Breast epithelium (tissue), 4 donors: ENCODE measurements at regions not wholly inside any gene's neighbourhood (a gene's known extent, or its start where the extent isn't known, plus 50 kb on each side); places are given as distances from the start of the nearest gene placed in this dataset.
"Not testable (repeated sequence)": the region's sequence is repeated elsewhere in the genome, so short reads cannot be mapped to it uniquely, and the experiment has no call there.

Experiments used
- DNase-seq, 2 donors: peaks; one replicate each; pipeline ENCODE4 v3.0.0-alpha.2; 2019; ENCODE audit warnings: low spot score in 2 of 2
- H3K27ac ChIP-seq, 2 donors: fragments of 200-600 bp; sonication (generic) in 1 of 2; one replicate each; pipeline ENCODE4 v1.5.1; 2016 to 2019; ENCODE audit warnings: mild to moderate bottlenecking in 1 of 2
- H3K27me3 ChIP-seq, 2 donors: fragments of 200-600 bp; sonication (generic) in 1 of 2; one replicate each; pipeline versions ENCODE4 v1.5.1 to v1.6.0; 2017 to 2019; ENCODE audit warnings: control low read depth in 1 of 2, mild to moderate bottlenecking in 1 of 2
- H3K36me3 ChIP-seq: fragments of 200-600 bp; one replicate; pipeline ENCODE4 v1.5.1; 2019
- H3K4me1 ChIP-seq, 2 donors: fragments of 200-600 bp; sonication (generic); one replicate each; pipeline ENCODE4 v1.5.1; 2016 to 2019; ENCODE audit warnings: control low read depth in 1 of 2
- H3K4me3 ChIP-seq, 3 donors: fragments of 200-600 bp; sonication (generic); 1 replicate in 2 of 3; 2 replicates in 1 of 3; pipeline ENCODE4 v1.5.1; 2016 to 2019; ENCODE audit warnings: mild to moderate bottlenecking in 3 of 3, moderate library complexity in 2 of 3
- H3K9me3 ChIP-seq, 2 donors: fragments of 200-600 bp; sonication (generic) in 1 of 2; one replicate each; pipeline ENCODE4 v1.5.1; 2016 to 2019; ENCODE audit warnings: control low read depth in 1 of 2
- POLR2A ChIP-seq: fragments of 450-650 bp; IDR thresholded peaks from one replicate; pipeline ENCODE4 v1.6.1; 2016; ENCODE audit warnings: antibody characterized with exemption, mild to moderate bottlenecking, moderate library complexity
- POLR2AphosphoS5 ChIP-seq, 3 donors: sonication (generic); formaldehyde crosslinking; IDR thresholded peaks; one replicate each; pipeline ENCODE4 v1.6.1; 2017; ENCODE audit warnings: antibody characterized with exemption in 3 of 3
- intact Hi-C: fragments of 100-400 bp; cut with DNase I; formaldehyde crosslinking; loops from one replicate; pipeline ENCODE4 v1.15.1; 2023; ENCODE audit warnings: low total_unique reads
- TF ChIP-seq, protein P1 (sequence below), 3 donors: fragments of 450-650 bp; IDR thresholded peaks; one replicate each; pipeline ENCODE4 v1.5.1; 2016 to 2017; ENCODE audit warnings: antibody characterized with exemption in 3 of 3, mild to moderate bottlenecking in 3 of 3, moderate library complexity in 3 of 3

DNA sequence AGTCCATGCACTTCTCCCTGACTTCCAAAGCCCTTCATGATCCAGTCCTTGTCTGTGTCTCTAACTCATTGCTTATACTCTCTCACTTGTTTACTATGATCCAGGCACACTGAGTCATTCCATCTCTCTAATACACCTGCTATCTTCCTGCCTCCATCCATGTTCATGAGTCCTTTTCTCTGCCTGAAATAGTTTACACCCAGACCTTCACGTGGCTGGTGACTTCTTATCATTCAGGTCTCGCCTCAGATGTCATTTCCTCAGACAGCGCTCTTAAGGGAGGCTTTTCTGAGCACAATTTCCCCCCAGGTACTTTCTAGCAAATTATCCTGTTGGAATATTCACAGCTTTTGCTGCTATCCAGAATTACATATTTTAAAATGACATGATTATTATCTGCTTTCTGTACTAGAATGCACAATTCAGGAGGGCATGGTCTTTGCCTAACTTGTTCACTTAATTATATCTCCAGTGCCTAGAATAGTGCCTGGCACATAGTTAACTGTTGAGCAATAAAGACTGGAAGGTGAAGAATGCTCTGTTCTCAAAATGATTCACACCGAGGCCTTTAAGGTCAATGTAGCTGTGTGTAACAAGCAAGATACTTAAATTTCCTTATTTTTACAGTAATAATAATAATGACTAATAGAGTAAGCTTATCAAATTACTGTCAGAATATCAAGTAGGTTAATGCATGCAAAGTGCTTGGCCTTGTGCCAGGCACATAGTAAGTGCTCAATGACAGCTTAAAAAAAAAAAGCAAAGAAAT lies 183.7 kb upstream of the SPRY2 start:
- intact Hi-C loops, result no loop called here

DNA sequence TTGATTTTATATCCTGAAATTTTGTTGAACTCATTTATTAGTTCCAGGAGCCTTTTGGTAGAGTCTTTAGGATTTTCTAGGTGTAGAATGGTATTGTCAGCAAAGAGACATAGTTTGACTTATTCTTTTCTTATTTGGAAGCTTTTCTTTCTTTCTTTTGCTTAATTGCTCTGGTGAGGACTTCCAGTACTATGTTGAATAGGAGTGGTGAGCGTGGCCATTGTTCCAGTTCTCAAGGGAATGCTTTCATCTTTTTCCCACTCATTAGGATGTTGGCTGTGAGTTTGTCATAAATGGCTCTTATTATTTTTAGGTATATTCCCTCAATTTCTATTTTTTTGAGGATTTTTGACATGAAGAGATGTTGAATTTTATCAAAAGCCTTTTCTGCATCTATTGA lies 182.2 kb upstream of the SPRY2 start:
- no peak for TF ChIP-seq POLR2A
- TF ChIP-seq POLR2AphosphoS5 (IDR thresholded peaks at IDR 0.05), result no peak
- no peak overlapping the region for H3K4me3 ChIP-seq
- no peaks in the 10 kb centered on the region for H3K4me1 ChIP-seq
- DNase-seq, result no peak
- H3K27ac ChIP-seq, result no peak overlapping the region
- H3K36me3 ChIP-seq, result no peaks in the 10 kb centered on the region
- no peaks in the 10 kb centered on the region for H3K27me3 ChIP-seq
- no peaks in the 10 kb centered on the region for H3K9me3 ChIP-seq
- intact Hi-C loops, result no loop called here

More for the DNA sequence above, 183.7 kb upstream of the SPRY2 start:
- DNase-seq, result no peak
- Histone ChIP-seq H3K36me3 (no peaks in the 10 kb centered on the region), H3K27ac (no peak overlapping the region), H3K4me3 (no peak overlapping the region), H3K27me3 (no peaks in the 10 kb centered on the region), H3K9me3 (no peaks in the 10 kb centered on the region), H3K4me1 (no peaks in the 10 kb centered on the region)
- no peak for TF ChIP-seq POLR2A
- TF ChIP-seq, protein P1, sequence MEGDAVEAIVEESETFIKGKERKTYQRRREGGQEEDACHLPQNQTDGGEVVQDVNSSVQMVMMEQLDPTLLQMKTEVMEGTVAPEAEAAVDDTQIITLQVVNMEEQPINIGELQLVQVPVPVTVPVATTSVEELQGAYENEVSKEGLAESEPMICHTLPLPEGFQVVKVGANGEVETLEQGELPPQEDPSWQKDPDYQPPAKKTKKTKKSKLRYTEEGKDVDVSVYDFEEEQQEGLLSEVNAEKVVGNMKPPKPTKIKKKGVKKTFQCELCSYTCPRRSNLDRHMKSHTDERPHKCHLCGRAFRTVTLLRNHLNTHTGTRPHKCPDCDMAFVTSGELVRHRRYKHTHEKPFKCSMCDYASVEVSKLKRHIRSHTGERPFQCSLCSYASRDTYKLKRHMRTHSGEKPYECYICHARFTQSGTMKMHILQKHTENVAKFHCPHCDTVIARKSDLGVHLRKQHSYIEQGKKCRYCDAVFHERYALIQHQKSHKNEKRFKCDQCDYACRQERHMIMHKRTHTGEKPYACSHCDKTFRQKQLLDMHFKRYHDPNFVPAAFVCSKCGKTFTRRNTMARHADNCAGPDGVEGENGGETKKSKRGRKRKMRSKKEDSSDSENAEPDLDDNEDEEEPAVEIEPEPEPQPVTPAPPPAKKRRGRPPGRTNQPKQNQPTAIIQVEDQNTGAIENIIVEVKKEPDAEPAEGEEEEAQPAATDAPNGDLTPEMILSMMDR (IDR thresholded peaks at IDR 0.05), result no peak
- no peak for TF ChIP-seq POLR2AphosphoS5 (IDR thresholded peaks at IDR 0.05)

DNA sequence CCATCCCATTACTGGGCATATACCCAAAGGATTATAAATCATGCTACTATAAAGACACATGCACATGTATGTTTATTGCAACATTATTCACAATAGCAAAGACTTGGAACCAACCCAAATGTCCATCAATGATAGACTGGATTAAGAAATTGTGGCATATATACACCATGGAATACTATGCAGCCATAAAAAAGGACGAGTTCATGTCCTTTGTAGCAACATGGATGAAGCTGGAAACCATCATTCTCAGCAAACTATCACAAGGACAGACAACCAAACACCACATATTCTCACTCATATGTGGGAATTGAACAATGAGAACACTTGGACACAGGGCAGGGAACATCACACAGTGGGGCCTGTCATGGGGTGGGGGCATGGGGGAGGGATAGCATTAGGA lies 181.5 kb upstream of the SPRY2 start:
- H3K27me3 ChIP-seq, H3K4me3 ChIP-seq, H3K36me3 ChIP-seq, intact Hi-C loops, H3K27ac ChIP-seq, DNase-seq, H3K4me1 ChIP-seq, H3K9me3 ChIP-seq: not testable (repeated sequence)

DNA sequence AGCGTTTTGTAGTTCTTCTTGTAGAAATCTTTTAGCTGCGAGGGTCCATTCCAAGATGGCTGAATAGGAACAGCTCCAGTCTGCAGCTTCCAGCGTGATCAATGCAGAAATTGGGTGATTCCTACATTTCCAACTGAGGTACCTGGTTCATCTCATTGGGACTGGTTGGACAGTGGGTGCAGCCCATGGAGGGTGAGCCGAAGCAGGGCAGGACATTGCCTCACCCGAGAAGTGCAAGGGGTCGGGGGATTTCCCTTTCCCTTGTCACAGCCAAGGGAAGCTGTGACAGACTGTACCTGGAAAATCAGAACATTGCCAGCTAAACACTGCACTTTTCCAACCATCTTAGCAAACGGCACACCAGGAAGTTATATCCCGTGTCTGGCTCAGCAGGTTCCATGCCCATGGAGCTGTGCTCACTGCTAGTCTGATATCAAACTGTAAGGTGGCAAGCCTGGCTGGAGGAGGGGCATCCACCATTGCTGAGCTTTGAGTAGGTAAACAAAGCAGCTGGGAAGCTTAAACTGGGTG lies 176.0 kb upstream of the SPRY2 start:
- H3K4me1 ChIP-seq, result no peaks in the 10 kb centered on the region
- DNase-seq, result no peak
- TF ChIP-seq POLR2AphosphoS5 (IDR thresholded peaks at IDR 0.05) (no peak), POLR2A (no peak)
- TF ChIP-seq, protein P1 (IDR thresholded peaks at IDR 0.05), result no peak
- H3K27ac ChIP-seq, result no peak overlapping the region
- H3K4me3 ChIP-seq, result no peak overlapping the region
- H3K36me3 ChIP-seq, result no peaks in the 10 kb centered on the region
- no peaks in the 10 kb centered on the region for H3K27me3 ChIP-seq
- intact Hi-C loops, result no loop called here
- no peaks in the 10 kb centered on the region for H3K9me3 ChIP-seq

DNA sequence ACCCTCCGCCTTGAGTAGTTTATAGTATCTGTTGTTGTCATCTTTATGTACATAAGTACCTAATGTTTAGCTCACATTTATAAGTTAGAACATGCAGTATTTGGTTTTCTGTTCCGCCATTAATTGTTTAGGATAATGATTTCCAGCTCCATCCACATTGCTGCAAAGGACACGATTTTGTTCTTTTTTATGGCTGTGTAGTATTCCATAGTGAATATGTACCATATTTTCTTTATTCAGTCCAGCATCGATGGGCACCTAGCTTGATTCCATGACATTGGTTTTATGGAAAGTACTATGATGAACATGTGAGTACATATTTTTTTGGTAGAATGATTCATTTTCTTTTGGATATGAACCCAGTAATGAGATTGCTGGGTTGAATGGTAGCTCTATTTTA lies 174.4 kb upstream of the SPRY2 start:
- TF ChIP-seq POLR2AphosphoS5 (IDR thresholded peaks at IDR 0.05) (no peak), POLR2A (no peak)
- TF ChIP-seq, protein P1 (IDR thresholded peaks at IDR 0.05), result no peak
- intact Hi-C loops, result no loop called here
- Histone ChIP-seq H3K4me3 (no peak overlapping the region), H3K27ac (no peak overlapping the region), H3K27me3 (no peaks in the 10 kb centered on the region), H3K9me3 (no peaks in the 10 kb centered on the region), H3K36me3 (no peaks in the 10 kb centered on the region), H3K4me1 (no peaks in the 10 kb centered on the region)
- DNase-seq, result no peak

DNA sequence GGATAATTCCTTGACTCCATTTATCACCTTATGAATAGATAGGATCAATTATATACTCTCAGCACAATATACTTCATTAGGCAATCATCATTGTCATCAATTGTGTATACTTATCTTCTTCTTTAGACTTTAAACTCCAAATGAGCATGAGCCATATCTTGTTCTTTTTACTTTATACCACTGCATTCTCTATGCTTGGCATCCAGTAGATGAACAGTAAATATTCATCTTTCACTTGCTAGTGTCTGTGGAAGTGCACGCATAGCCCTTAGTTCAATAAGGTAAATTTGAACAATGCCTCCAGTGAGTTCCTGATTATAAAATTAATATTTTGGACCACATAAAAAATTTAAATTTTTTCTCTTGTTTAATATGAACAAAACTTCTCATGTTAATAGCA lies 172.3 kb upstream of the SPRY2 start:
- no peak overlapping the region for H3K27ac ChIP-seq
- no peaks in the 10 kb centered on the region for H3K4me1 ChIP-seq
- no peak for DNase-seq
- no peaks in the 10 kb centered on the region for H3K36me3 ChIP-seq
- no peak overlapping the region for H3K4me3 ChIP-seq
- TF ChIP-seq, protein P1 (IDR thresholded peaks at IDR 0.05), result no peak
- no peak for TF ChIP-seq POLR2A
- no peak for TF ChIP-seq POLR2AphosphoS5 (IDR thresholded peaks at IDR 0.05)
- no peaks in the 10 kb centered on the region for H3K27me3 ChIP-seq
- H3K9me3 ChIP-seq, result no peaks in the 10 kb centered on the region
- intact Hi-C loops, result no loop called here
